Breast epithelium (tissue), 4 donors: ENCODE measurements at regions not wholly inside any gene's neighbourhood (a gene's known extent, or its start where the extent isn't known, plus 50 kb on each side); places are given as distances from the start of the nearest gene placed in this dataset.
"Not testable (repeated sequence)": the region's sequence is repeated elsewhere in the genome, so short reads cannot be mapped to it uniquely, and the experiment has no call there.

Experiments used
- DNase-seq, 2 donors: peaks; one replicate each; pipeline ENCODE4 v3.0.0-alpha.2; 2019; ENCODE audit warnings: low spot score in 2 of 2
- H3K27ac ChIP-seq, 2 donors: fragments of 200-600 bp; sonication (generic) in 1 of 2; one replicate each; pipeline ENCODE4 v1.5.1; 2016 to 2019; ENCODE audit warnings: mild to moderate bottlenecking in 1 of 2
- H3K27me3 ChIP-seq, 2 donors: fragments of 200-600 bp; sonication (generic) in 1 of 2; one replicate each; pipeline versions ENCODE4 v1.5.1 to v1.6.0; 2017 to 2019; ENCODE audit warnings: control low read depth in 1 of 2, mild to moderate bottlenecking in 1 of 2
- H3K36me3 ChIP-seq: fragments of 200-600 bp; one replicate; pipeline ENCODE4 v1.5.1; 2019
- H3K4me1 ChIP-seq, 2 donors: fragments of 200-600 bp; sonication (generic); one replicate each; pipeline ENCODE4 v1.5.1; 2016 to 2019; ENCODE audit warnings: control low read depth in 1 of 2
- H3K4me3 ChIP-seq, 3 donors: fragments of 200-600 bp; sonication (generic); 1 replicate in 2 of 3; 2 replicates in 1 of 3; pipeline ENCODE4 v1.5.1; 2016 to 2019; ENCODE audit warnings: mild to moderate bottlenecking in 3 of 3, moderate library complexity in 2 of 3
- H3K9me3 ChIP-seq, 2 donors: fragments of 200-600 bp; sonication (generic) in 1 of 2; one replicate each; pipeline ENCODE4 v1.5.1; 2016 to 2019; ENCODE audit warnings: control low read depth in 1 of 2
- POLR2A ChIP-seq: fragments of 450-650 bp; IDR thresholded peaks from one replicate; pipeline ENCODE4 v1.6.1; 2016; ENCODE audit warnings: antibody characterized with exemption, mild to moderate bottlenecking, moderate library complexity
- POLR2AphosphoS5 ChIP-seq, 3 donors: sonication (generic); formaldehyde crosslinking; IDR thresholded peaks; one replicate each; pipeline ENCODE4 v1.6.1; 2017; ENCODE audit warnings: antibody characterized with exemption in 3 of 3
- intact Hi-C: fragments of 100-400 bp; cut with DNase I; formaldehyde crosslinking; loops from one replicate; pipeline ENCODE4 v1.15.1; 2023; ENCODE audit warnings: low total_unique reads
- TF ChIP-seq, protein P1 (sequence below), 3 donors: fragments of 450-650 bp; IDR thresholded peaks; one replicate each; pipeline ENCODE4 v1.5.1; 2016 to 2017; ENCODE audit warnings: antibody characterized with exemption in 3 of 3, mild to moderate bottlenecking in 3 of 3, moderate library complexity in 3 of 3

DNA sequence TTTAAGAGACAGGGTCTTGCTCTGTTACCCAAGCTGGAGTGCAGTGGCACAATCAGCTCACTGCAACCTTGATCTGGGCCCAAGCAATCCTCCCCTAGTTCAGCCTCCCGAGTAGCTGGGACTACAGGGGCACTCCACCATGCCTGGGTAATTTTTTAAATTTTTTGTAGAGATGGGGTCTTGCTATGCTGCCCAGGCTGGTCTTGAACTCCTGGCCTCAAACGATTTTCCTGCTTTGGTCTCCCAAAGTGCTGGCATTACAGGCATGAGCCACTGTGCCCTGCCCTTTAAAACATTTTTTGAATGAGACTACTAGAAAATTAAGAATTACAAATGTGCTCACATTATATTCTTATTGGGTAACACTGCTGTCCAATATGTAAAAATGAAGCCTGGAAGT, 161.7 kb upstream of the FAM20A start:
- intact Hi-C loops: no loop called here
- Histone ChIP-seq H3K27me3 (no peaks in the 10 kb centered on the region), H3K9me3 (no peaks in the 10 kb centered on the region), H3K4me3 (no peak overlapping the region), H3K27ac (no peak overlapping the region), H3K36me3 (no peaks in the 10 kb centered on the region), H3K4me1 (no peaks in the 10 kb centered on the region)
- no peak for TF ChIP-seq POLR2AphosphoS5 (IDR thresholded peaks at IDR 0.05)
- TF ChIP-seq POLR2A: no peak
- TF ChIP-seq, protein P1, sequence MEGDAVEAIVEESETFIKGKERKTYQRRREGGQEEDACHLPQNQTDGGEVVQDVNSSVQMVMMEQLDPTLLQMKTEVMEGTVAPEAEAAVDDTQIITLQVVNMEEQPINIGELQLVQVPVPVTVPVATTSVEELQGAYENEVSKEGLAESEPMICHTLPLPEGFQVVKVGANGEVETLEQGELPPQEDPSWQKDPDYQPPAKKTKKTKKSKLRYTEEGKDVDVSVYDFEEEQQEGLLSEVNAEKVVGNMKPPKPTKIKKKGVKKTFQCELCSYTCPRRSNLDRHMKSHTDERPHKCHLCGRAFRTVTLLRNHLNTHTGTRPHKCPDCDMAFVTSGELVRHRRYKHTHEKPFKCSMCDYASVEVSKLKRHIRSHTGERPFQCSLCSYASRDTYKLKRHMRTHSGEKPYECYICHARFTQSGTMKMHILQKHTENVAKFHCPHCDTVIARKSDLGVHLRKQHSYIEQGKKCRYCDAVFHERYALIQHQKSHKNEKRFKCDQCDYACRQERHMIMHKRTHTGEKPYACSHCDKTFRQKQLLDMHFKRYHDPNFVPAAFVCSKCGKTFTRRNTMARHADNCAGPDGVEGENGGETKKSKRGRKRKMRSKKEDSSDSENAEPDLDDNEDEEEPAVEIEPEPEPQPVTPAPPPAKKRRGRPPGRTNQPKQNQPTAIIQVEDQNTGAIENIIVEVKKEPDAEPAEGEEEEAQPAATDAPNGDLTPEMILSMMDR (IDR thresholded peaks at IDR 0.05): no peak
- DNase-seq: no peak

DNA sequence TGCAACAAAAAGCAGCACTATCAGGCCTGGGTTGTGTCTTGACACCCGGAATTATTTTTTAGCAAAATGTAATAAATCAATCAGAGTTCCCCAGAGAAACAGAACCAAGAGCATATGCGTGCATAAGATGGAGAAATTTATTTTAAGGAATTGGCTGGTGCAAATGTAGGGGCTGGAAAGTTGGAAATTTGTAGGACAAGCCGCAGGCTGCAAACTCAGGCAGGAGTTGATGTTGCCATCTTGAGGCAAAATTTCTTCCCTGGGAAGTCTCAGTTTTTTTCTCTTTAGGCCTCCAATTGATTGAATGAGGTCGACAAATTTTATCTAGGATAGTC, 158.9 kb upstream of the FAM20A start:
- intact Hi-C loops: no loop called here
- no peak for DNase-seq
- TF ChIP-seq, protein P1 (IDR thresholded peaks at IDR 0.05): no peak
- TF ChIP-seq POLR2AphosphoS5 (IDR thresholded peaks at IDR 0.05) (no peak), POLR2A (no peak)
- H3K36me3 ChIP-seq: no peaks in the 10 kb centered on the region
- no peaks in the 10 kb centered on the region for H3K9me3 ChIP-seq
- H3K4me1 ChIP-seq: no peaks in the 10 kb centered on the region
- H3K27ac ChIP-seq: no peak overlapping the region
- H3K4me3 ChIP-seq: no peak overlapping the region
- H3K27me3 ChIP-seq: no peaks in the 10 kb centered on the region

DNA sequence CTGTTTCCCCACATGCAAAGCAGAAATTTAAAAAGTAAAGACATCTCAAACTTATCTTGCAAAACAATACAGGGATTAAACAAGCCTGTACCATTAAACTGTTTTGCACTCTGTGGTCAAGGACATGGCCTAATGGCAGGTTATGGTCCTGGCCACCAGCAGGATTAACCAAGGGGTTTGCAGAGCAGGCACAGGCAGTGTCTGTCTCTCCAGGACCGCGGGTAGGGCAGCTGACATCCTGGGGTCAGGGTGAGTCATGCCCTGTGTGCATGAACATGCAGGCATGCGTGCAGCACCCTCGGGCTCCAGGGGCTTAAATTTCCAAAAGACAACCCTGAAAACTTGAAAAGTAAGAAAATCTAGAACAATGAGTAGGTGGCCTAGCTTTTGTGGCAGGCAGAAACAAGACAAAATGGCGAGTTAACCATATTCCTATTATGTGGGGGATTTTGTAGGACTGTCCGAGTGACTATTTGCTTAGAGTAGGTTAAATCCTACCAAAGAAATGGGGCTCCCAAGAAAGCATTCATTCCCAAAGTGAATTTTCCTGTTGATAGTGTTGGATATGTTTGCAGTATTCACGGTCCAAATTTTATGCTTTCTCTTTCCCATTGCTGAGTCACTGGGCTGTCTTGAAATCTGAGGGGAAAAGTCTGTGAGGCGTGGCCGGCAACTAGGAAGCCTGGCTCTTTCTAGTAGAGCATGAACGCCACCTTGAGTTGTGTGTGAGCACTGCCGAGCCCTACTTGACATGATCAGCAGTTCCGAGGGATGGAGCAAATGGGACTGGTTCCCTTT, 158.4 kb upstream of the FAM20A start:
- H3K36me3 ChIP-seq: no peaks in the 10 kb centered on the region
- TF ChIP-seq POLR2AphosphoS5 (IDR thresholded peaks at IDR 0.05): peak in 2 of 3 donors; percentile 29 to 75
- TF ChIP-seq, protein P1 (IDR thresholded peaks at IDR 0.05): peak; percentile 70 to 91 (median 91)
- TF ChIP-seq POLR2A: no peak
- H3K4me3 ChIP-seq: peak overlapping the region; percentile 27 to 55 (median 37)
- no peaks in the 10 kb centered on the region for H3K4me1 ChIP-seq
- H3K9me3 ChIP-seq: no peaks in the 10 kb centered on the region
- DNase-seq: peak; percentile 85 to 86
- no peaks in the 10 kb centered on the region for H3K27me3 ChIP-seq
- intact Hi-C loops: loop anchor here (5.0 to 10.0 kb wide), 2 partner anchors 137 to 1125 kb away; no protein-coding TSS in a partner anchor
- peak overlapping the region; percentile 78 to 79 for H3K27ac ChIP-seq

DNA sequence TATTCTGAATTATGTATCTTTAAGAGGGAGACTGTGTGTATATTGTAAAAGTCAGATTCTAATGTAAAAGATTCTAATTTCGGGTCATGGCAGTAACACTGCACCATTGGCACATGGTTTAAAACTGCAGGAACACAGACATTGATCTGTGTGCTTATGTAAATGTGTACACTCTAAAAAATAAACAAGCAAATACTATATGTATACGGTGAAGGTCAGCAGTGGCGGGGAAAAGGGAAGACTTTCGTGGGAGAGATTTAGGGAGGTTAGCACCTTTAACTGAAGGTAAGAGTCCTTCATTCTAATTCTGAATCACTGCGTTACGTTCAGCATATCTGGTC, 157.8 kb upstream of the FAM20A start:
- Histone ChIP-seq H3K36me3 (no peaks in the 10 kb centered on the region), H3K27ac (peak overlapping the region; percentile 78 to 79), H3K27me3 (no peaks in the 10 kb centered on the region), H3K4me3 (no peak overlapping the region), H3K4me1 (no peaks in the 10 kb centered on the region), H3K9me3 (no peaks in the 10 kb centered on the region)
- no peak for DNase-seq
- no peak for TF ChIP-seq POLR2A
- TF ChIP-seq POLR2AphosphoS5 (IDR thresholded peaks at IDR 0.05): no peak
- TF ChIP-seq, protein P1 (IDR thresholded peaks at IDR 0.05): no peak
- intact Hi-C loops: loop anchor here (5.0 to 10.0 kb wide), 2 partner anchors 137 to 1124 kb away; no protein-coding TSS in a partner anchor

DNA sequence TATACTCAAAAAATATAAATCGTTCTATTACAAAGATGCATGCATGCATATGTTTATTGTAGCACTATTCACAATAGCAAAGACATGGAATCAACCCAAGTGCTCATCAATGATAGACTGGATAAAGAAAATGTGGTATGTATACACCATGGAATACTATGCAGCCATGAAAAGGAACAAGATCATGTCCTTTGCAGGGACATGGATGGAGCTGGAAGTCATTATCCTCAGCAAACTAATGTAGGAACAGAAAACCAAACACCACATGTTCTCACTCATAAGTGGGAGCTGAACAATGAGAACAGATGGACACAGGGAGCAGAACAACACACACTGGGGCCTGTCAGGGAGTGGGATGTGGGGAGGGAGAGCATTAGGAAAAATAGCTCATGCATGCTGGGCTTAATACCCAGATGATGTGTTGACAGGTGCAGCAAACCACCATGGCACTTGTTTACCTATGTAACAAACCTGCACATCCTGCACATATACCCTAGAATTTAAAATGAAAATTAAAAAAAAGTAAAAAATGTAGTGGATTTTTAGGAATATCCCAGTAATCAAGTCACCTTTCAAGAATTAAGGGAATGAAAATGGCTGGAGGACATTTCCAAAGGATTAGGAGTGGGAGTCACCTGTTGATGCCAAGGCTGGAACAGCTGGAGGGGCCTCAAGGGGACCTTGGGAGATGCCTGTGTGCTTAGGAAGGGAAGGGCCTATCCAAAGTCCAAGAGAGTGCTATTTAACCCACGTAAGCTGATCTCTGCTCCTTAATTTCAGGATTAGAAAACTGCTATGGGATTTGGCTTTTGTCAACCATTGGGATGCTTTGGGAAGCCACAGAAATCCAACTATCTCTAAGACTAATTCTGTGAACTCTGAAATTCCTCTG, 156.9 kb upstream of the FAM20A start:
- not testable (repeated sequence) for H3K36me3 ChIP-seq, H3K27me3 ChIP-seq, H3K4me1 ChIP-seq, H3K4me3 ChIP-seq, H3K9me3 ChIP-seq, DNase-seq
- intact Hi-C loops: loop anchor here (5.0 to 10.0 kb wide), 2 partner anchors 136 to 1123 kb away; no protein-coding TSS in a partner anchor
- peak overlapping the region in 1 of 2 donors; percentile 14 for H3K27ac ChIP-seq
